GM21529 (cell line): ENCODE measurements at regions not wholly inside any gene's neighbourhood (a gene's known extent, or its start where the extent isn't known, plus 50 kb on each side); places are given as distances from the start of the nearest gene placed in this dataset.
"Not testable (repeated sequence)": the region's sequence is repeated elsewhere in the genome, so short reads cannot be mapped to it uniquely, and the experiment has no call there.

Source experiments
- ATAC-seq: cut with Tn5 transposase; IDR thresholded peaks from one replicate; pipeline ENCODE4 v1.9.1; 2021; ENCODE audit not compliant: unreplicated experiment

- ATAC-seq: no peak
These were observed 400.7 kb upstream of the RUNX1 start for GRCh38 chr21:35449846-35450245.

GRCh38 chr21:35448876-35449599 is 399.9 kb upstream of the RUNX1 start:
- no peak for ATAC-seq

GRCh38 chr21:35444391-35444790 is 395.3 kb upstream of the RUNX1 start:
- ATAC-seq: no peak

- no peak for ATAC-seq
These were observed 392.9 kb upstream of the RUNX1 start for GRCh38 chr21:35441868-35442582.

- ATAC-seq: peak; percentile 76
These were observed 389.7 kb upstream of the RUNX1 start for GRCh38 chr21:35438643-35439404.

- no peak for ATAC-seq
These were observed 388.8 kb upstream of the RUNX1 start for GRCh38 chr21:35437941-35438340.

- ATAC-seq: no peak
These were observed 387.8 kb upstream of the RUNX1 start for GRCh38 chr21:35436899-35437298.

GRCh38 chr21:35432601-35433000 is 383.5 kb upstream of the RUNX1 start:
- not testable (repeated sequence) for ATAC-seq

GRCh38 chr21:35430260-35430659 is 381.2 kb upstream of the RUNX1 start:
- ATAC-seq: no peak

GRCh38 chr21:35428937-35429336 is 379.8 kb upstream of the RUNX1 start:
- no peak for ATAC-seq

GRCh38 chr21:35428489-35428888 is 379.4 kb upstream of the RUNX1 start:
- ATAC-seq: no peak

- no peak for ATAC-seq
These were observed 378.9 kb upstream of the RUNX1 start for GRCh38 chr21:35428001-35428320.

- ATAC-seq: no peak
These were observed 378.4 kb upstream of the RUNX1 start for GRCh38 chr21:35427320-35428000.

- ATAC-seq: no peak
These were observed 377.8 kb upstream of the RUNX1 start for GRCh38 chr21:35426897-35427296.

GRCh38 chr21:35426469-35426868 is 377.4 kb upstream of the RUNX1 start:
- ATAC-seq: no peak

- ATAC-seq: no peak
These were observed 375.0 kb upstream of the RUNX1 start for GRCh38 chr21:35424122-35424521.

- no peak for ATAC-seq
These were observed 374.6 kb upstream of the RUNX1 start for GRCh38 chr21:35423709-35424108.

- no peak for ATAC-seq
These were observed 372.9 kb upstream of the RUNX1 start for GRCh38 chr21:35422011-35422410.

- no peak for ATAC-seq
These were observed 372.1 kb upstream of the RUNX1 start for GRCh38 chr21:35421221-35421620.

- ATAC-seq: no peak
These were observed 371.6 kb upstream of the RUNX1 start for GRCh38 chr21:35420656-35421055.

- ATAC-seq: no peak
These were observed 368.7 kb upstream of the RUNX1 start for GRCh38 chr21:35417762-35418161.
